ENCODE measurements at regions not wholly inside any gene's neighbourhood (a gene's known extent, or its start where the extent isn't known, plus 50 kb on each side); places are given as distances from the start of the nearest gene placed in this dataset.

- H3K4me3 ChIP-seq (replicated peaks; ENCODE audit: insufficient read depth, low read length): no peak overlapping the region
- no peak overlapping the region for H3K27ac ChIP-seq (replicated peaks)
- no peak for DNase-seq (ENCODE audit: low read depth in 1 of 2, low spot score in 1 of 2)
- no peak for TF ChIP-seq SPI1 (IDR thresholded peaks at IDR 0.05; ENCODE audit: borderline replicate concordance, low read depth)
- TF ChIP-seq POLR2AphosphoS5 (IDR thresholded peaks at IDR 0.05; ENCODE audit: low read depth): no peak
- no peak for TF ChIP-seq REST (IDR thresholded peaks at IDR 0.05; ENCODE audit: insufficient replicate concordance, low read depth)
- TF ChIP-seq GABPA (IDR thresholded peaks at IDR 0.05; ENCODE audit: low read depth): no peak
- no peak for TF ChIP-seq CTCF (IDR thresholded peaks at IDR 0.05; ENCODE audit: insufficient read depth, low read length)
- peaks cover 10% of the 10 kb centered on the region for H3K27me3 ChIP-seq (ENCODE audit: insufficient read depth, poor library complexity, severe bottlenecking)
These were observed 156.4 kb upstream of the ADCY1 start for GRCh38 chr7:45417735-45418134.

- TF ChIP-seq REST (IDR thresholded peaks at IDR 0.05; ENCODE audit: insufficient replicate concordance, low read depth) (no peak), GABPA (IDR thresholded peaks at IDR 0.05; ENCODE audit: low read depth) (no peak), POLR2AphosphoS5 (IDR thresholded peaks at IDR 0.05; ENCODE audit: low read depth) (no peak), CTCF (IDR thresholded peaks at IDR 0.05; ENCODE audit: insufficient read depth, low read length) (no peak), SPI1 (IDR thresholded peaks at IDR 0.05; ENCODE audit: borderline replicate concordance, low read depth) (no peak)
- H3K4me3 ChIP-seq (replicated peaks; ENCODE audit: insufficient read depth, low read length): no peak overlapping the region
- peaks cover 10% of the 10 kb centered on the region for H3K27me3 ChIP-seq (ENCODE audit: insufficient read depth, poor library complexity, severe bottlenecking)
- H3K27ac ChIP-seq (replicated peaks): no peak overlapping the region
- DNase-seq (ENCODE audit: low read depth in 1 of 2, low spot score in 1 of 2): no peak
These were observed 153.2 kb upstream of the ADCY1 start for GRCh38 chr7:45420843-45421495.

GRCh38 chr7:45421806-45422205 lies 152.4 kb upstream of the ADCY1 start:
- Histone ChIP-seq H3K27me3 (ENCODE audit: insufficient read depth, poor library complexity, severe bottlenecking) (peaks cover 10% of the 10 kb centered on the region), H3K27ac (replicated peaks) (no peak overlapping the region), H3K4me3 (replicated peaks; ENCODE audit: insufficient read depth, low read length) (no peak overlapping the region)
- TF ChIP-seq POLR2AphosphoS5 (IDR thresholded peaks at IDR 0.05; ENCODE audit: low read depth) (no peak), GABPA (IDR thresholded peaks at IDR 0.05; ENCODE audit: low read depth) (no peak), CTCF (IDR thresholded peaks at IDR 0.05; ENCODE audit: insufficient read depth, low read length) (no peak), SPI1 (IDR thresholded peaks at IDR 0.05; ENCODE audit: borderline replicate concordance, low read depth) (no peak), REST (IDR thresholded peaks at IDR 0.05; ENCODE audit: insufficient replicate concordance, low read depth) (no peak)
- no peak for DNase-seq (ENCODE audit: low read depth in 1 of 2, low spot score in 1 of 2)
